ENCODE measurements at regions not wholly inside any gene's neighbourhood (a gene's known extent, or its start where the extent isn't known, plus 50 kb on each side); places are given as distances from the start of the nearest gene placed in this dataset.

GRCh38 chr9:80878556-80878955, 810.8 kb downstream of the TLE1 start:
- Histone ChIP-seq H4K20me1 (replicated peaks; ENCODE audit: control insufficient read depth, insufficient read depth, low read length) (no peaks in the 10 kb centered on the region), H3K4me1 (replicated peaks in 1 of 2; ENCODE audit: control insufficient read depth in 2 of 2, insufficient read depth in 2 of 2, low read length in 2 of 2) (no peaks in the 10 kb centered on the region), H3K4me3 (no peak overlapping the region), H3K27me3 (ENCODE audit: control insufficient read depth in 2 of 2, insufficient read depth in 2 of 2, low read length in 2 of 2) (no peaks in the 10 kb centered on the region), H3K36me3 (ENCODE audit: control insufficient read depth, insufficient read depth, low read length) (no peaks in the 10 kb centered on the region), H3K27ac (ENCODE audit: extremely low read depth, low read depth, low read length) (no peak overlapping the region), H3K9me1 (ENCODE audit: control insufficient read depth, insufficient read depth, low read length) (no peaks in the 10 kb centered on the region), H3K4me2 (ENCODE audit: insufficient read depth, low read length) (no peak overlapping the region), H3K79me2 (ENCODE audit: control insufficient read depth, insufficient read depth, low read length) (no peaks in the 10 kb centered on the region), H3K9me3 (replicated peaks; ENCODE audit: control insufficient read depth, insufficient read depth, low read depth, low read length) (no peaks in the 10 kb centered on the region), H2AFZ (ENCODE audit: low read depth, low read length) (no peak overlapping the region), H3K9ac (ENCODE audit: insufficient read depth in 1 of 2, low read depth in 2 of 2, low read length in 2 of 2) (no peak overlapping the region)
- FAIRE-seq (no peak), ATAC-seq (no peak), DNase-seq (ENCODE audit: extremely low read depth in 1 of 4, low spot score in 3 of 4) (no peak)
- ChIA-PET CTCF (ENCODE audit: low intra/inter-chr PET ratio) (no interaction called here), POLR2A (no interaction called here)
- no peak for TF ChIP-seq FOXJ2 (tag; IDR thresholded peaks at IDR 0.05)
- no peak for TF ChIP-seq ATF4 (CRISPR knock-in tag; IDR thresholded peaks at IDR 0.05)
- no peak for TF ChIP-seq NELFE (IDR thresholded peaks at IDR 0.05; ENCODE audit: insufficient read depth, insufficient read length)
- TF ChIP-seq ZFPM2 (CRISPR knock-in tag; IDR thresholded peaks at IDR 0.05) = no peak
- TF ChIP-seq POLR3G (IDR thresholded peaks at IDR 0.05; ENCODE audit: extremely low read depth, insufficient read length, insufficient replicate concordance) = no peak
- TF ChIP-seq SFPQ (IDR thresholded peaks at IDR 0.05; ENCODE audit: low read depth, low read length) = no peak
- no peak for TF ChIP-seq KLF10 (CRISPR knock-in tag; IDR thresholded peaks at IDR 0.05)
- TF ChIP-seq ZFP1 (CRISPR knock-in tag; IDR thresholded peaks at IDR 0.05) = no peak
- TF ChIP-seq PHF20 (IDR thresholded peaks at IDR 0.05; ENCODE audit: partially characterized antibody) = no peak
- TF ChIP-seq ZNF143 (CRISPR knock-in tag; IDR thresholded peaks at IDR 0.05) = no peak
- in situ Hi-C loops (cut with MboI) (no loop called here), intact Hi-C loops (cut with micrococcal nuclease) (no loop called here)
- no TSS peak for BruUV-seq (replicated peaks)
- 0% methylated on average over 2 of the region's 2 CpGs for WGBS (ENCODE audit: insufficient coverage, low coverage, missing lambda C conversion rate)
